ENCODE measurements at regions not wholly inside any gene's neighbourhood (a gene's known extent, or its start where the extent isn't known, plus 50 kb on each side); places are given as distances from the start of the nearest gene placed in this dataset.

GRCh38 chr10:123509338-123509737, 156.8 kb upstream of the GPR26 start:
- DNase-seq (ENCODE audit: low spot score), result no peak
- no peak for TF ChIP-seq CTCF (IDR thresholded peaks at IDR 0.05; ENCODE audit: extremely low read depth, insufficient read depth, missing control alignments)
- in situ Hi-C loops (cut with MboI; ENCODE audit: low pct_unique_long_range_greater_than_20kb, low sequenced_read_pairs, unreplicated experiment), result no loop called here

GRCh38 chr10:123512901-123513775, 153.0 kb upstream of the GPR26 start:
- DNase-seq (ENCODE audit: low spot score), result no peak
- TF ChIP-seq CTCF (IDR thresholded peaks at IDR 0.05; ENCODE audit: extremely low read depth, insufficient read depth, missing control alignments), result no peak
- in situ Hi-C loops (cut with MboI; ENCODE audit: low pct_unique_long_range_greater_than_20kb, low sequenced_read_pairs, unreplicated experiment), result no loop called here

GRCh38 chr10:123513870-123514269, 152.3 kb upstream of the GPR26 start:
- TF ChIP-seq CTCF (IDR thresholded peaks at IDR 0.05; ENCODE audit: extremely low read depth, insufficient read depth, missing control alignments), result no peak
- no peak for DNase-seq (ENCODE audit: low spot score)
- in situ Hi-C loops (cut with MboI; ENCODE audit: low pct_unique_long_range_greater_than_20kb, low sequenced_read_pairs, unreplicated experiment), result no loop called here

- no peak for TF ChIP-seq CTCF (IDR thresholded peaks at IDR 0.05; ENCODE audit: extremely low read depth, insufficient read depth, missing control alignments)
- in situ Hi-C loops (cut with MboI; ENCODE audit: low pct_unique_long_range_greater_than_20kb, low sequenced_read_pairs, unreplicated experiment), result no loop called here
- DNase-seq (ENCODE audit: low spot score), result no peak
Measured at GRCh38 chr10:123514996-123515395, 151.2 kb upstream of the GPR26 start.

- DNase-seq (ENCODE audit: low spot score), result no peak
- TF ChIP-seq CTCF (IDR thresholded peaks at IDR 0.05; ENCODE audit: extremely low read depth, insufficient read depth, missing control alignments), result no peak
- in situ Hi-C loops (cut with MboI; ENCODE audit: low pct_unique_long_range_greater_than_20kb, low sequenced_read_pairs, unreplicated experiment), result no loop called here
Measured at GRCh38 chr10:123515661-123516060, 150.5 kb upstream of the GPR26 start.

GRCh38 chr10:123516291-123516690, 149.9 kb upstream of the GPR26 start:
- no peak for DNase-seq (ENCODE audit: low spot score)
- TF ChIP-seq CTCF (IDR thresholded peaks at IDR 0.05; ENCODE audit: extremely low read depth, insufficient read depth, missing control alignments), result no peak
- in situ Hi-C loops (cut with MboI; ENCODE audit: low pct_unique_long_range_greater_than_20kb, low sequenced_read_pairs, unreplicated experiment), result no loop called here
